Limb (tissue), 2 donors: ENCODE measurements at regions not wholly inside any gene's neighbourhood (a gene's known extent, or its start where the extent isn't known, plus 50 kb on each side); places are given as distances from the start of the nearest gene placed in this dataset.

Experiments
- DNase-seq, 2 donors: peaks; one replicate each; pipeline ENCODE4 v3.0.0-alpha.2; 2016; ENCODE audit errors: extremely low spot score in 2 of 2

- DNase-seq = no peak
Measured at GRCh38 chr16:86313631-86314030, 196.7 kb upstream of the FOXF1 start.

GRCh38 chr16:86314402-86315025 is 195.8 kb upstream of the FOXF1 start:
- no peak for DNase-seq

GRCh38 chr16:86316967-86317812 is 193.1 kb upstream of the FOXF1 start:
- no peak for DNase-seq

- no peak for DNase-seq
Measured at GRCh38 chr16:86317813-86318650, 192.3 kb upstream of the FOXF1 start.

- DNase-seq = no peak
Measured at GRCh38 chr16:86319585-86320236, 190.6 kb upstream of the FOXF1 start.

GRCh38 chr16:86320237-86320595 is 190.1 kb upstream of the FOXF1 start:
- DNase-seq = no peak

- DNase-seq = no peak
Measured at GRCh38 chr16:86321491-86321890, 188.8 kb upstream of the FOXF1 start.

- no peak for DNase-seq
Measured at GRCh38 chr16:86322283-86322682, 188.0 kb upstream of the FOXF1 start.

GRCh38 chr16:86322806-86323205 is 187.5 kb upstream of the FOXF1 start:
- DNase-seq = no peak

GRCh38 chr16:86324320-86324719 is 186.0 kb upstream of the FOXF1 start:
- no peak for DNase-seq

GRCh38 chr16:86325360-86325759 is 185.0 kb upstream of the FOXF1 start:
- DNase-seq = no peak

- DNase-seq = no peak
Measured at GRCh38 chr16:86325895-86326294, 184.4 kb upstream of the FOXF1 start.

- DNase-seq = no peak
Measured at GRCh38 chr16:86327321-86327720, 183.0 kb upstream of the FOXF1 start.

- no peak for DNase-seq
Measured at GRCh38 chr16:86330906-86331305, 179.4 kb upstream of the FOXF1 start.

GRCh38 chr16:86334079-86334635 is 176.2 kb upstream of the FOXF1 start:
- no peak for DNase-seq

- DNase-seq = no peak
Measured at GRCh38 chr16:86335266-86336172, 174.8 kb upstream of the FOXF1 start.

- DNase-seq = no peak
Measured at GRCh38 chr16:86337138-86337537, 173.2 kb upstream of the FOXF1 start.

- no peak for DNase-seq
Measured at GRCh38 chr16:86337581-86338402, 172.5 kb upstream of the FOXF1 start.

GRCh38 chr16:86338403-86339115 is 171.8 kb upstream of the FOXF1 start:
- DNase-seq = no peak
